K562 (cell line): ENCODE measurements at regions not wholly inside any gene's neighbourhood (a gene's known extent, or its start where the extent isn't known, plus 50 kb on each side); places are given as distances from the start of the nearest gene placed in this dataset.
A peak's percentile ranks its signal among the peaks of the same experiment; 100 is the strongest.

Source experiments
- ATAC-seq: fragments of 200-7000 bp; cut with Tn5 transposase; 3 replicates; pipeline ENCODE4 v1.9.1; 2020; ENCODE audit warnings: moderate library complexity
- BruUV-seq: library from RNA; stranded (reverse); fragments of 400-500 nt; replicated peaks from 2 replicates; lab custom pipeline; 2021; lab: Mats Ljungman, UMichigan
- CTCF ChIA-PET: fragments of 300-600 bp; formaldehyde crosslinking; extraction: SDS; loops from one replicate; lab custom pipeline; 2021; ENCODE audit warnings: low intra/inter-chr PET ratio; lab: Yijun Ruan, JAX
- POLR2A ChIA-PET: fragments of 300-600, 350-650 bp; sonication (Branson Sonifier 250); formaldehyde crosslinking; extraction: SDS; loops from one replicate; lab custom pipeline; 2021; ENCODE audit warnings: antibody characterized with exemption, inconsistent platforms; lab: Yijun Ruan, JAX
- DNase-seq, 4 experiments: peaks; one replicate each; pipeline versions ENCODE4 v3.0.0 to v3.0.0-alpha.2; 2011 to 2018; ENCODE audit warnings: low spot score in 3 of 4, mixed read lengths in 3 of 4; ENCODE audit errors: extremely low read depth in 1 of 4
- FAIRE-seq: peaks from 2 replicates; lab custom pipeline; 2011; peaks lifted over from hg19 to GRCh38; lab: Jason Lieb, UNC
- H2AFZ ChIP-seq: 2 replicates; pipeline ENCODE4 v1.6.0; 2011; ENCODE audit warnings: low read depth, low read length, control low read depth, inconsistent platforms
- H3K27ac ChIP-seq: fragments of 200-600 bp; 3 replicates; pipeline ENCODE4 v1.8.0; 2011; ENCODE audit warnings: low read depth, mild to moderate bottlenecking, control low read depth, inconsistent platforms, low read length, moderate library complexity, mixed read lengths; ENCODE audit errors: extremely low read depth
- H3K27me3 ChIP-seq, 2 experiments: fragments of 300-600 bp in 1 of 2; 2 replicates in 1 of 2; 3 replicates in 1 of 2; pipeline versions ENCODE4 v1.6.0 to v1.8.0; 2011; ENCODE audit warnings: inconsistent platforms in 2 of 2, low read length in 2 of 2, mild to moderate bottlenecking in 1 of 2, mixed read lengths in 1 of 2, moderate library complexity in 1 of 2; ENCODE audit not compliant: control insufficient read depth in 2 of 2, insufficient read depth in 2 of 2
- H3K36me3 ChIP-seq: fragments of 300-600 bp; 3 replicates; pipeline ENCODE4 v1.8.0; 2011; ENCODE audit warnings: mild to moderate bottlenecking, low read length, inconsistent platforms; ENCODE audit not compliant: control insufficient read depth, insufficient read depth
- H3K4me1 ChIP-seq, 2 experiments: fragments of 200-600 bp in 1 of 2; replicated peaks in 1 of 2; 2 replicates in 1 of 2; 3 replicates in 1 of 2; pipeline versions ENCODE4 v1.5.1 to v1.8.0; 2011; ENCODE audit warnings: inconsistent platforms in 2 of 2, low read length in 2 of 2, mild to moderate bottlenecking in 1 of 2, mixed read lengths in 1 of 2, moderate library complexity in 1 of 2; ENCODE audit not compliant: control insufficient read depth in 2 of 2, insufficient read depth in 2 of 2
- H3K4me2 ChIP-seq: 2 replicates; pipeline ENCODE4 v1.6.1; 2011; ENCODE audit warnings: low read length, control low read depth, inconsistent platforms, mixed read lengths; ENCODE audit not compliant: insufficient read depth
- H3K4me3 ChIP-seq: fragments of 200-600 bp; sonication (generic), shearing (Covaris generic); 2 replicates; pipeline ENCODE4 v1.5.1; 2016; ENCODE audit warnings: control low read depth, inconsistent platforms
- H3K79me2 ChIP-seq: fragments of 200-600 bp; 3 replicates; pipeline ENCODE4 v1.8.0; 2011; ENCODE audit warnings: low read length, inconsistent platforms; ENCODE audit not compliant: control insufficient read depth, insufficient read depth
- H3K9ac ChIP-seq, 2 experiments: 2 replicates each; pipeline versions ENCODE4 v1.6.0 to v1.6.1; 2011; ENCODE audit warnings: low read depth in 2 of 2, low read length in 2 of 2, control low read depth in 1 of 2, inconsistent platforms in 1 of 2, mild to moderate bottlenecking in 1 of 2, mixed read lengths in 1 of 2; ENCODE audit not compliant: insufficient read depth in 1 of 2
- H3K9me1 ChIP-seq: one replicate; pipeline ENCODE4 v1.6.0; 2011; ENCODE audit warnings: inconsistent platforms, mild to moderate bottlenecking, low read length, moderate library complexity; ENCODE audit not compliant: control insufficient read depth, insufficient read depth
- H3K9me3 ChIP-seq: replicated peaks from 2 replicates; pipeline ENCODE4 v1.5.1; 2011; ENCODE audit warnings: low read depth, low read length, inconsistent platforms; ENCODE audit not compliant: control insufficient read depth, insufficient read depth
- H4K20me1 ChIP-seq: replicated peaks from 2 replicates; pipeline ENCODE4 v1.6.1; 2011; ENCODE audit warnings: low read length, inconsistent platforms, mixed read lengths; ENCODE audit not compliant: control insufficient read depth, insufficient read depth
- ARID2 ChIP-seq: fragments of 450-650 bp; IDR thresholded peaks from 2 replicates; pipeline ENCODE4 v1.6.1; 2017; ENCODE audit warnings: antibody characterized with exemption, mild to moderate bottlenecking
- CCNT2 ChIP-seq: IDR thresholded peaks from 2 replicates; pipeline ENCODE4 v1.6.1; 2011; ENCODE audit warnings: borderline replicate concordance, low read depth, mild to moderate bottlenecking, moderate library complexity, mixed read lengths, low read length; ENCODE audit not compliant: insufficient read length; ENCODE audit errors: extremely low read depth
- HDAC2 ChIP-seq: fragments of 450-650 bp; IDR thresholded peaks from 2 replicates; pipeline ENCODE4 v1.6.1; 2016; ENCODE audit warnings: mild to moderate bottlenecking
- RBM34 ChIP-seq: fragments of 200-400 bp; formaldehyde crosslinking; IDR thresholded peaks from 2 replicates; pipeline ENCODE4 v1.6.1; 2018; ENCODE audit warnings: low read length, borderline replicate concordance; ENCODE audit not compliant: insufficient read depth
- RCOR1 ChIP-seq, 2 experiments: IDR thresholded peaks; 2 replicates each; pipeline ENCODE4 v1.6.1; 2012; ENCODE audit warnings: low read depth in 2 of 2, low read length in 2 of 2, borderline replicate concordance in 1 of 2, improper control_type of control experiment in 1 of 2
- TAL1 ChIP-seq: fragments of 450-650 bp; IDR thresholded peaks from 2 replicates; pipeline ENCODE4 v1.6.1; 2016; ENCODE audit warnings: mild to moderate bottlenecking
- U2AF2 ChIP-seq: fragments of 200-400 bp; formaldehyde crosslinking; optimal IDR thresholded peaks from 2 replicates; pipeline ENCODE3; 2017; ENCODE audit warnings: low read depth, mild to moderate bottlenecking, low read length
- ZBTB1 ChIP-seq: sonication (generic); formaldehyde crosslinking; IDR thresholded peaks from 2 replicates; pipeline ENCODE4 v1.8.1; 2023; ENCODE audit warnings: missing genetic modification reagents, low read depth, mild to moderate bottlenecking, borderline replicate concordance
- ZBTB12 ChIP-seq: fragments of 250-450 bp; sonication (Bioruptor Pico); IDR thresholded peaks from 2 replicates; pipeline ENCODE4 v1.4.0; 2020
- ZFP1 ChIP-seq: fragments of 450-650 bp; formaldehyde crosslinking; IDR thresholded peaks from 2 replicates; pipeline ENCODE4 v1.4.0; 2020; ENCODE audit warnings: mild to moderate bottlenecking, mixed read lengths
- ZFP36 ChIP-seq: fragments of 150-350 bp; IDR thresholded peaks from 2 replicates; pipeline ENCODE4 v1.6.1; 2018; ENCODE audit warnings: low read length, low read depth; ENCODE audit not compliant: partially characterized antibody
- ZNF184 ChIP-seq: sonication (generic); formaldehyde crosslinking; IDR thresholded peaks from 2 replicates; pipeline ENCODE4 v1.5.0; 2020; ENCODE audit warnings: missing genetic modification reagents
- ZNF449 ChIP-seq: fragments of 250-450 bp; sonication (Bioruptor Pico); IDR thresholded peaks from 2 replicates; pipeline ENCODE4 v1.8.0; 2022; ENCODE audit warnings: moderate library complexity, mild to moderate bottlenecking, inconsistent platforms
- WGBS: fragments of 100-300 bp; shearing (Covaris generic); methylation state at CpG from one replicate; pipeline ENCODE4 v1.1.6; 2016; ENCODE audit warnings: low coverage, mixed read lengths; ENCODE audit not compliant: insufficient coverage; ENCODE audit errors: missing lambda C conversion rate; 5-methylcytosine and 5-hydroxymethylcytosine counted together
- in situ Hi-C: fragments of 300-500 bp; cut with MboI; formaldehyde crosslinking; loops from 4 replicates; pipeline ENCODE4 v1.15.0; 2018; ENCODE audit warnings: inconsistent platforms, mixed read lengths
- intact Hi-C: fragments of 100-400 bp; cut with micrococcal nuclease; formaldehyde crosslinking; loops from 2 replicates; pipeline ENCODE4 v1.14.2; 2022

- Histone ChIP-seq H3K27ac (no peak overlapping the region), H3K9ac (no peak overlapping the region), H3K4me1 (no peaks in the 10 kb centered on the region), H3K27me3 (no peaks in the 10 kb centered on the region; a peak in 1 of 5 replicates), H3K4me2 (no peak overlapping the region), H3K36me3 (no peaks in the 10 kb centered on the region), H4K20me1 (no peaks in the 10 kb centered on the region), H2AFZ (no peak overlapping the region), H3K9me1 (no peaks in the 10 kb centered on the region), H3K4me3 (no peak overlapping the region), H3K79me2 (no peaks in the 10 kb centered on the region), H3K9me3 (no peaks in the 10 kb centered on the region)
- TF ChIP-seq RCOR1 (IDR thresholded peaks at IDR 0.05; ENCODE audit: borderline replicate concordance in 1 of 2, low read depth in 2 of 2, low read length in 2 of 2) (no peak), ZFP36 (peak; percentile 17)
- no TSS peak for BruUV-seq
- intact Hi-C loops (no loop called here), in situ Hi-C loops (no loop called here)
- FAIRE-seq (no peak), DNase-seq (no peak), ATAC-seq (no peak)
- WGBS, result 4% methylated on average over 4 of the region's 4 CpGs
- CTCF ChIA-PET, result no interaction called here
- POLR2A ChIA-PET, result no interaction called here
Measured at GRCh38 chr2:16063251-16063850, 123.0 kb downstream of the MYCN start.

- H3K36me3 ChIP-seq, result no peaks in the 10 kb centered on the region
- no peaks in the 10 kb centered on the region for H4K20me1 ChIP-seq
- no peak for DNase-seq
- no TSS peak for BruUV-seq
- no peaks in the 10 kb centered on the region for H3K4me1 ChIP-seq
- in situ Hi-C loops, result no loop called here
- ChIA-PET POLR2A (no interaction called here), CTCF (no interaction called here)
- no peak overlapping the region for H2AFZ ChIP-seq
- peaks cover 0 to 4% of the 10 kb centered on the region in 2 experiments; a peak in 1 of 5 replicates for H3K27me3 ChIP-seq
- H3K4me2 ChIP-seq, result no peak overlapping the region
- no peak overlapping the region for H3K27ac ChIP-seq
- no peak for ATAC-seq
- 0% methylated on average over 1 of the region's 1 CpG for WGBS
- no peak overlapping the region for H3K9ac ChIP-seq
- H3K4me3 ChIP-seq, result no peak overlapping the region
- H3K9me1 ChIP-seq, result no peaks in the 10 kb centered on the region
- H3K79me2 ChIP-seq, result no peaks in the 10 kb centered on the region
- H3K9me3 ChIP-seq, result no peaks in the 10 kb centered on the region
- FAIRE-seq, result no peak
- intact Hi-C loops, result no loop called here
- TF ChIP-seq ZBTB12 (CRISPR knock-in tag) (no peak), ZNF449 (CRISPR knock-in tag) (no peak), U2AF2 (no peak), ZFP1 (CRISPR knock-in tag) (no peak), TAL1 (no peak), RBM34 (no peak), ARID2 (no peak), CCNT2 (no peak), HDAC2 (no peak), ZNF184 (CRISPR knock-in tag) (no peak), ZBTB1 (CRISPR knock-in tag) (no peak)
Measured at GRCh38 chr2:16062471-16063250, 122.3 kb downstream of the MYCN start.
